CD14-positive monocyte (primary cell): ENCODE measurements at regions not wholly inside any gene's neighbourhood (a gene's known extent, or its start where the extent isn't known, plus 50 kb on each side); places are given as distances from the start of the nearest gene placed in this dataset.

Experiments
- DNase-seq, 3 donors: peaks; one replicate each; pipeline ENCODE4 v3.0.0-alpha.2; 2011 to 2022
- H2AFZ ChIP-seq: 2 replicates; pipeline ENCODE4 v1.6.0; 2012; ENCODE audit warnings: mild to moderate bottlenecking, low read depth, low read length, inconsistent platforms; ENCODE audit not compliant: insufficient read depth, poor library complexity, severe bottlenecking
- H3K27ac ChIP-seq, 2 donors: 1 replicate in 1 of 2; 2 replicates in 1 of 2; pipeline ENCODE4 v1.5.1; 2012 to 2013; ENCODE audit warnings: low read length in 2 of 2, control low read depth in 1 of 2, inconsistent platforms in 1 of 2, low read depth in 1 of 2, mild to moderate bottlenecking in 1 of 2
- H3K27me3 ChIP-seq, 2 donors: one replicate each; pipeline versions ENCODE4 v1.6.0 to v1.6.1; 2011 to 2013; ENCODE audit warnings: low read length in 2 of 2; ENCODE audit not compliant: control insufficient read depth in 2 of 2, insufficient read depth in 2 of 2
- H3K36me3 ChIP-seq, 2 donors: replicated peaks in 1 of 2; 1 replicate in 1 of 2; 2 replicates in 1 of 2; pipeline versions ENCODE4 v1.5.1 to v1.6.1; 2012 to 2013; ENCODE audit warnings: low read length in 2 of 2, control low read depth in 1 of 2, inconsistent platforms in 1 of 2, mild to moderate bottlenecking in 1 of 2; ENCODE audit not compliant: insufficient read depth in 2 of 2, control insufficient read depth in 1 of 2
- H3K4me1 ChIP-seq, 2 donors: 1 replicate in 1 of 2; 2 replicates in 1 of 2; pipeline versions ENCODE4 v1.5.1 to v1.6.1; 2012 to 2013; ENCODE audit warnings: low read length in 2 of 2, control low read depth in 1 of 2, inconsistent platforms in 1 of 2, mild to moderate bottlenecking in 1 of 2, moderate library complexity in 1 of 2; ENCODE audit not compliant: insufficient read depth in 2 of 2, control insufficient read depth in 1 of 2
- H3K4me2 ChIP-seq: replicated peaks from 2 replicates; pipeline ENCODE3; 2012; ENCODE audit warnings: low read length, moderate library complexity, mild to moderate bottlenecking; ENCODE audit not compliant: poor library complexity, severe bottlenecking; ENCODE audit errors: extremely low read depth
- H3K4me3 ChIP-seq, 3 experiments: fragments of 200-600 bp in 1 of 3; sonication (generic) in 1 of 3; replicated peaks in 1 of 3; 1 replicate in 2 of 3; 2 replicates in 1 of 3; pipeline ENCODE4 v1.5.1; 2011 to 2013; ENCODE audit warnings: low read length in 3 of 3, mild to moderate bottlenecking in 3 of 3, control low read depth in 2 of 3, low read depth in 2 of 3, inconsistent platforms in 1 of 3, moderate library complexity in 1 of 3
- H3K79me2 ChIP-seq: 2 replicates; pipeline ENCODE4 v1.6.0; 2012; ENCODE audit warnings: mild to moderate bottlenecking, control low read depth, inconsistent platforms, low read length, moderate library complexity; ENCODE audit not compliant: insufficient read depth
- H3K9ac ChIP-seq: 2 replicates; pipeline ENCODE4 v1.6.0; 2017; ENCODE audit warnings: low read length, mild to moderate bottlenecking; ENCODE audit not compliant: insufficient read depth, poor library complexity, severe bottlenecking
- H3K9me3 ChIP-seq, 2 donors: replicated peaks in 1 of 2; 1 replicate in 1 of 2; 2 replicates in 1 of 2; pipeline versions ENCODE4 v1.5.1 to v1.6.1; 2012 to 2013; ENCODE audit warnings: low read length in 2 of 2, control low read depth in 1 of 2; ENCODE audit not compliant: control insufficient read depth in 1 of 2, insufficient read depth in 1 of 2
- H4K20me1 ChIP-seq: 2 replicates; pipeline ENCODE4 v1.6.0; 2012; ENCODE audit warnings: mild to moderate bottlenecking, low read length, control low read depth, moderate library complexity; ENCODE audit not compliant: insufficient read depth
- H3K27ac Mint-ChIP-seq, 7 donors: one replicate each; pipeline ENCODE4 v1.8.0; 2020; ENCODE audit warnings: mild to moderate bottlenecking in 7 of 7, mixed read lengths in 7 of 7, moderate library complexity in 6 of 7, inconsistent platforms in 2 of 7
- H3K27me3 Mint-ChIP-seq, 3 donors: one replicate each; pipeline ENCODE4 v1.8.0; 2021 to 2022; ENCODE audit warnings: low read depth in 3 of 3, mild to moderate bottlenecking in 3 of 3, mixed read lengths in 3 of 3, moderate library complexity in 3 of 3, inconsistent platforms in 1 of 3
- H3K36me3 Mint-ChIP-seq, 2 donors: one replicate each; pipeline ENCODE4 v1.8.0; 2020; ENCODE audit warnings: mixed read lengths in 2 of 2, inconsistent platforms in 1 of 2, mild to moderate bottlenecking in 1 of 2
- H3K4me1 Mint-ChIP-seq: one replicate; pipeline ENCODE4 v1.8.0; 2020; ENCODE audit warnings: mild to moderate bottlenecking, mixed read lengths
- H3K4me3 Mint-ChIP-seq, 2 donors: one replicate each; pipeline ENCODE4 v1.8.0; 2020; ENCODE audit warnings: mild to moderate bottlenecking in 2 of 2, mixed read lengths in 2 of 2, moderate library complexity in 1 of 2
- H3K9me3 Mint-ChIP-seq, 7 donors: one replicate each; pipeline ENCODE4 v1.8.0; 2020 to 2022; ENCODE audit warnings: mixed read lengths in 7 of 7, mild to moderate bottlenecking in 6 of 7, moderate library complexity in 6 of 7, inconsistent platforms in 2 of 7
- CTCF ChIP-seq: fragments of 200-600 bp; IDR thresholded peaks from one replicate; pipeline ENCODE4 v1.8.0; 2022; ENCODE audit warnings: antibody characterized with exemption, mild to moderate bottlenecking
- WGBS: methylation state at CpG from one replicate; pipeline ENCODE4 v1.1.5; 2013; ENCODE audit warnings: missing lambda C conversion rate; ENCODE audit not compliant: insufficient coverage; 5-methylcytosine and 5-hydroxymethylcytosine counted together
- intact Hi-C, 2 donors: fragments of 100-400 bp; cut with micrococcal nuclease; formaldehyde crosslinking; loops; one replicate each; pipeline versions ENCODE4 v1.15.0 to v1.15.1; 2023

GRCh38 chr10:118430190-118430589 lies 88.1 kb upstream of the FAM204A start:
- DNase-seq, result no peak
- peaks cover 0 to 6% of the 10 kb centered on the region in 2 donors for H3K27me3 ChIP-seq
- no peak for TF ChIP-seq CTCF
- H3K36me3 Mint-ChIP-seq, result no peaks in the 10 kb centered on the region
- no peak overlapping the region for H2AFZ ChIP-seq
- 86% methylated on average over 1 of the region's 6 CpGs for WGBS
- H3K79me2 ChIP-seq, result no peaks in the 10 kb centered on the region
- no peaks in the 10 kb centered on the region for H3K4me1 ChIP-seq
- H3K4me3 ChIP-seq, result no peak overlapping the region
- H3K27ac Mint-ChIP-seq, result no peak overlapping the region
- no peaks in the 10 kb centered on the region for H3K36me3 ChIP-seq
- H3K9me3 ChIP-seq, result no peaks in the 10 kb centered on the region
- intact Hi-C loops, result no loop called here
- H3K9me3 Mint-ChIP-seq, result peaks cover 0 to 2% (median 0%) of the 10 kb centered on the region in 7 donors
- H3K4me1 Mint-ChIP-seq, result no peaks in the 10 kb centered on the region
- H3K4me3 Mint-ChIP-seq, result no peak overlapping the region
- H3K9ac ChIP-seq, result no peak overlapping the region
- H3K27me3 Mint-ChIP-seq, result peaks cover 3 to 6% (median 4%) of the 10 kb centered on the region in 3 donors
- no peaks in the 10 kb centered on the region for H4K20me1 ChIP-seq
- no peak overlapping the region for H3K4me2 ChIP-seq
- H3K27ac ChIP-seq, result no peak overlapping the region

GRCh38 chr10:118423800-118424442 lies 81.8 kb upstream of the FAM204A start:
- H3K36me3 Mint-ChIP-seq, result no peaks in the 10 kb centered on the region
- Histone ChIP-seq H4K20me1 (no peaks in the 10 kb centered on the region), H3K4me1 (no peaks in the 10 kb centered on the region), H2AFZ (no peak overlapping the region), H3K9me3 (no peaks in the 10 kb centered on the region), H3K4me3 (no peak overlapping the region), H3K36me3 (no peaks in the 10 kb centered on the region), H3K27me3 (peaks cover 0 to 4% of the 10 kb centered on the region in 2 donors), H3K27ac (no peak overlapping the region), H3K79me2 (no peaks in the 10 kb centered on the region), H3K9ac (no peak overlapping the region), H3K4me2 (no peak overlapping the region)
- H3K9me3 Mint-ChIP-seq, result no peaks in the 10 kb centered on the region
- H3K4me1 Mint-ChIP-seq, result no peaks in the 10 kb centered on the region
- H3K27me3 Mint-ChIP-seq, result peaks cover 3 to 6% (median 4%) of the 10 kb centered on the region in 3 donors
- H3K27ac Mint-ChIP-seq, result no peak overlapping the region
- intact Hi-C loops, result loop anchor here in 1 of 2 donors (10.0 kb wide), 1 partner anchor 929 kb away; no protein-coding TSS in a partner anchor
- peak; percentile 17 to 54 (median 21) for DNase-seq
- H3K4me3 Mint-ChIP-seq, result no peak overlapping the region
- WGBS, result 0% methylated on average over 3 of the region's 15 CpGs
- TF ChIP-seq CTCF, result peak; percentile 67
